ENCODE measurements at regions not wholly inside any gene's neighbourhood (a gene's known extent, or its start where the extent isn't known, plus 50 kb on each side); places are given as distances from the start of the nearest gene placed in this dataset.

DNA sequence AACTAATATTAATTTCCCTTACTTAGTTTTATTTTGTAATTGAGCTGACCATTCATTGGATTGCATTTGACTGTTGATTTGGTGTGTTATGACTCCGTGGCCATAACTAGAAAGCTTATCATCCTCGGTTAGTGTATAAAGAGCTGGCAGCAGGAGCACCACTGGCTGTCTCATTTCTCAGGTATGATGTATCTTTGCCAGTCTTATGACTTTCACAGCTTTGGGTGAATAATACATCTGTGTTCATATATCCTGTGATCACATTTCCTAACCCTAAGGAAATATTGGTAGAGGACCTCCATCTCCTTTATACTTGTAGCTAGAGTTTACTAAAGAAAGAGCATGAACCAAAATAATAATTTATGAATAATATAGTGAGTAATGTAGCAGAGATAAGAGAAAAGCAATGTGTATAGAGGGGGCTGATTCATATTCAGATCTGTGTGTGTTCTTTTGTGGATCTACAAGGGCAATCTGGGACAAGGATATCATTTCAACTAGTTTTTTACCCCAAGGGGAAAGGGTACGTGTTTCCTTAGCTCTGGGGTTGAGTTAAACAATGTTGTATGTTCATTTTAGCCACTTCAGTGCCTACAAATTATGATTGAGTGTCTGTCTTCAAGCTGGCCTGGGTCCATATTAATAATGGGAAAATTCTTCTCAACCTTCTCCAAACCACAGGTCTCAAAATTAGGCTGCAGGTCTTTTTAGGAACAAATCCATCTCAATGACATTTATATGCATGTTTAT is 901.7 kb downstream of the NTRK3 start:
- no peaks in the 10 kb centered on the region for H3K9me3 ChIP-seq
- intact Hi-C loops (cut with DNase I; ENCODE audit: low total_unique reads), result no loop called here
- H3K4me1 ChIP-seq, result no peaks in the 10 kb centered on the region

DNA sequence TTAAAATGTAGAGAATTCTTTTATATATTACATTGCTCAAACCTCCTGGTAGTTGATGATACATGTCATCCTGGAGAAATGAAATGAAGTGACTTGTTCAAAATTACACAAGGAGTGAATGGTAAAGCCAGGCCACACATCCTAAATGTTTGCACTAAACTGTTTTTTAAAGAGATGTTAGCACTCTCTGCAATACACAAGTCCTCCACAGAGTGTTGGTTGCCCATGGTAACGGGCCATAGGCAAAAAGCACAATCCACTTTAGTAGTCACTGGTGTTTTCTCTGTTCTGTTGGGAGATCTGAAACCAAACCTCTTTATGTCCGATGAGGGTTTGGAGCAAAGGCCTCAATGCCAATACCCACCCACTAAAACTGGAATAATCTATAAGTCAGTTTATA is 907.4 kb downstream of the NTRK3 start:
- intact Hi-C loops (cut with DNase I; ENCODE audit: low total_unique reads), result no loop called here
- TF ChIP-seq POLR2A (IDR thresholded peaks at IDR 0.05) (no peak), POLR2AphosphoS5 (IDR thresholded peaks at IDR 0.05) (no peak)
- TF ChIP-seq, protein P1, sequence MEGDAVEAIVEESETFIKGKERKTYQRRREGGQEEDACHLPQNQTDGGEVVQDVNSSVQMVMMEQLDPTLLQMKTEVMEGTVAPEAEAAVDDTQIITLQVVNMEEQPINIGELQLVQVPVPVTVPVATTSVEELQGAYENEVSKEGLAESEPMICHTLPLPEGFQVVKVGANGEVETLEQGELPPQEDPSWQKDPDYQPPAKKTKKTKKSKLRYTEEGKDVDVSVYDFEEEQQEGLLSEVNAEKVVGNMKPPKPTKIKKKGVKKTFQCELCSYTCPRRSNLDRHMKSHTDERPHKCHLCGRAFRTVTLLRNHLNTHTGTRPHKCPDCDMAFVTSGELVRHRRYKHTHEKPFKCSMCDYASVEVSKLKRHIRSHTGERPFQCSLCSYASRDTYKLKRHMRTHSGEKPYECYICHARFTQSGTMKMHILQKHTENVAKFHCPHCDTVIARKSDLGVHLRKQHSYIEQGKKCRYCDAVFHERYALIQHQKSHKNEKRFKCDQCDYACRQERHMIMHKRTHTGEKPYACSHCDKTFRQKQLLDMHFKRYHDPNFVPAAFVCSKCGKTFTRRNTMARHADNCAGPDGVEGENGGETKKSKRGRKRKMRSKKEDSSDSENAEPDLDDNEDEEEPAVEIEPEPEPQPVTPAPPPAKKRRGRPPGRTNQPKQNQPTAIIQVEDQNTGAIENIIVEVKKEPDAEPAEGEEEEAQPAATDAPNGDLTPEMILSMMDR (IDR thresholded peaks at IDR 0.05), result no peak
- no peaks in the 10 kb centered on the region for H3K36me3 ChIP-seq

More for the DNA sequence above, 901.7 kb downstream of the NTRK3 start:
- H3K4me3 ChIP-seq, result no peak overlapping the region
- no peak overlapping the region for H3K27ac ChIP-seq
- TF ChIP-seq, protein P1 (IDR thresholded peaks at IDR 0.05), result no peak
- TF ChIP-seq POLR2AphosphoS5 (IDR thresholded peaks at IDR 0.05) (no peak), POLR2A (IDR thresholded peaks at IDR 0.05) (no peak)
- no peaks in the 10 kb centered on the region for H3K36me3 ChIP-seq
- H3K27me3 ChIP-seq, result no peaks in the 10 kb centered on the region
- DNase-seq (ENCODE audit: low spot score in 2 of 2), result no peak

DNA sequence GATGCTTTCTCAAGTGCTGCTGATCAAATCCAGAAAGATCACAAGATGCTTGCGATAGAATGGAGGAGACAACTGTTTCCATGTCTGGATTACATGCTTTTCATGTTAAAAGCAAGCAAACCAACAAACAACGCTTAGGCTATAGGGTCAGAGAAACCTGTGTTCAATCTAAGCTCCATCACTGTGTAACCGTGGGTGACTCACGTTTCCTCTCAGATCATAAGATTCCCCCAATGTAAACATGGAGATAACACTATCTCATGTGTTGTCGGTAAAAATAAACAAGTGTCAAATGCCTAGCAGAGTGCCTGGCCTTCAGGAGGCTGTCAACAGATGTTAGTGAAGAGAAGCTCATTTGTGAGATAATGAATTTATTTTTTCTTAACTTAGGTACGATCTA is 907.8 kb downstream of the NTRK3 start:
- DNase-seq (ENCODE audit: low spot score in 2 of 2), result no peak
- Histone ChIP-seq H3K9me3 (no peaks in the 10 kb centered on the region), H3K4me1 (no peaks in the 10 kb centered on the region), H3K27ac (no peak overlapping the region), H3K36me3 (no peaks in the 10 kb centered on the region), H3K4me3 (no peak overlapping the region), H3K27me3 (no peaks in the 10 kb centered on the region)
- no peak for TF ChIP-seq POLR2A (IDR thresholded peaks at IDR 0.05)
- no peak for TF ChIP-seq POLR2AphosphoS5 (IDR thresholded peaks at IDR 0.05)
- TF ChIP-seq, protein P1 (IDR thresholded peaks at IDR 0.05), result no peak
- intact Hi-C loops (cut with DNase I; ENCODE audit: low total_unique reads), result no loop called here

More for the DNA sequence above, 907.4 kb downstream of the NTRK3 start:
- Histone ChIP-seq H3K4me1 (no peaks in the 10 kb centered on the region), H3K27ac (no peak overlapping the region), H3K4me3 (no peak overlapping the region), H3K27me3 (no peaks in the 10 kb centered on the region), H3K9me3 (no peaks in the 10 kb centered on the region)
- no peak for DNase-seq (ENCODE audit: low spot score in 2 of 2)

DNA sequence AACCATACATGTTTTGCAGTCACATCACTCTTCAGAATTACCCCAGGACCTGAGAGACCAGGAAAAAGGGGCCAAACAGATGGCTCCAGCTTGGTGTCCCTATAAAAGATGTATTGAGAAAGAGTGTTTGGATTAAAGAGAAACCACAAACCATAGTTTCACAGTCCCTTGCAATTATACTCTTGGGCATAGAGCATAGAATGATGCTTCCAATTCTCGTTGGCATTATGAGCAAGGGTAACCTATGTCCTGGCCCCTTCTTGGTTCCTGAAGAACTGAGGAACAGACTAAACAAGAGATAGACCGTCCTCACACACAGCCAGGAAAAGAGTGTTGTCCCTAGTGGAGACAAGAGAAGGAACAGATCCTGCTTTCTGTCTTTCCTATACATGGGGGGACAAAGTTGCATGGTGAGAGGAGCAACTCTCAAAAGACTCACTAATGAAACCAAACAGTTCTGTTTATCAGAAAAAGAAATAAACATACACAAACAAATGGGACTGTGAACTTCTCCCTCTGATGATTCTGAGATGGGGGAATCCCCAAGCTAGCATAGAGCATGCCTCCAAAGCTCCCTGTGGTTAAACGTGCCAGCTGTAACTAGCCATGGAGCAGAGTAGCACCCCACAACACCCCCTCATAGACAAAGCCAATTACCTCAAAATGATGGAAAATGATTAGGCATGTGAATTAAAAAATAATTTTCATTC is 908.6 kb downstream of the NTRK3 start:
- TF ChIP-seq POLR2A (IDR thresholded peaks at IDR 0.05) (no peak), POLR2AphosphoS5 (IDR thresholded peaks at IDR 0.05) (no peak)
- TF ChIP-seq, protein P1 (IDR thresholded peaks at IDR 0.05), result no peak
- no peaks in the 10 kb centered on the region for H3K36me3 ChIP-seq
- intact Hi-C loops (cut with DNase I; ENCODE audit: low total_unique reads), result no loop called here
- no peak overlapping the region for H3K4me3 ChIP-seq
- H3K4me1 ChIP-seq, result no peaks in the 10 kb centered on the region
- H3K9me3 ChIP-seq, result no peaks in the 10 kb centered on the region
- H3K27me3 ChIP-seq, result no peaks in the 10 kb centered on the region
- H3K27ac ChIP-seq, result no peak overlapping the region
- no peak for DNase-seq (ENCODE audit: low spot score in 2 of 2)

DNA sequence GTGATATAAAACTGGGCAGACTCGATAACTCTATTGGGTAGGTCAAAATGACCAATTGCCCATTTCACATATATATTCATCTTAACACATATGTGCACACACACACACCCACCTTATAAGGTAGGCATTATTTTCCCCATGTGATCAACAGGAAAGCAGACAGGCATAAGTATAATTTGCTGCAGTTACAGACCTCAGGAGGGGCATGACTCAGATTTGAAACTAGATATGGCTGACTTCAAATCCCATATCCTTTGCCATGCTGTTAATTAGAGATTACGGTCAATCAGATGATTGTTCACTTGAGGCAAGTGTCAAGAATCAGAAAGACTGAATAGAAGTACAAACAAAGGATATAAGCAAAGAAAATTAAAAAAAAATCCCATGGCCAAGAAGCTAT is 910.6 kb downstream of the NTRK3 start:
- intact Hi-C loops (cut with DNase I; ENCODE audit: low total_unique reads), result no loop called here
- TF ChIP-seq POLR2AphosphoS5 (IDR thresholded peaks at IDR 0.05), result no peak
- Histone ChIP-seq H3K4me3 (no peak overlapping the region), H3K27me3 (no peaks in the 10 kb centered on the region), H3K9me3 (no peaks in the 10 kb centered on the region), H3K27ac (no peak overlapping the region), H3K4me1 (no peaks in the 10 kb centered on the region), H3K36me3 (no peaks in the 10 kb centered on the region)
- no peak for DNase-seq (ENCODE audit: low spot score in 2 of 2)

All from breast epithelium (tissue), 4 donors.